Endothelial cell of umbilical vein (primary cell): ENCODE measurements at regions not wholly inside any gene's neighbourhood (a gene's known extent, or its start where the extent isn't known, plus 50 kb on each side); places are given as distances from the start of the nearest gene placed in this dataset.

Experiments
- BruUV-seq: library from RNA; stranded (reverse); fragments of 400-500 nt; replicated peaks from 2 replicates; lab custom pipeline; 2021; lab: Mats Ljungman, UMichigan
- CTCF ChIA-PET: fragments of 300-600, 350-600 bp; sonication (Branson Sonifier 250); formaldehyde crosslinking; loops from one replicate; lab custom pipeline; 2021; ENCODE audit warnings: antibody characterized with exemption, inconsistent platforms; lab: Charles Lee
- POLR2A ChIA-PET: fragments of 300-600, 350-600 bp; sonication (Branson Sonifier 250); formaldehyde crosslinking; loops from one replicate; lab custom pipeline; 2021; ENCODE audit warnings: antibody characterized with exemption, inconsistent platforms; lab: Charles Lee
- DNase-seq: peaks from one replicate; pipeline ENCODE4 v3.0.0-alpha.2; 2011; ENCODE audit warnings: low read depth, low spot score
- FAIRE-seq: peaks from 2 replicates; lab custom pipeline; 2011; peaks lifted over from hg19 to GRCh38; lab: Jason Lieb, UNC
- H2AFZ ChIP-seq: 2 replicates; pipeline ENCODE4 v1.6.0; 2012; ENCODE audit warnings: low read depth, low read length, control low read depth, inconsistent platforms
- H3K27ac ChIP-seq: 2 replicates; pipeline ENCODE4 v1.5.1; 2011; ENCODE audit warnings: low read depth, mild to moderate bottlenecking, control low read depth, low read length, moderate library complexity; ENCODE audit not compliant: insufficient read depth
- H3K27me3 ChIP-seq, 2 experiments: 2 replicates each; pipeline versions ENCODE4 v1.6.0 to v1.6.1; 2011; ENCODE audit warnings: low read length in 2 of 2, mixed read lengths in 1 of 2; ENCODE audit not compliant: control insufficient read depth in 2 of 2, insufficient read depth in 2 of 2
- H3K36me3 ChIP-seq, 2 experiments: 2 replicates in 1 of 2; 3 replicates in 1 of 2; pipeline ENCODE4 v1.5.1; 2011; ENCODE audit warnings: low read length in 2 of 2, mild to moderate bottlenecking in 1 of 2, moderate library complexity in 1 of 2; ENCODE audit not compliant: control insufficient read depth in 2 of 2, insufficient read depth in 2 of 2; ENCODE audit errors: extremely low read depth in 1 of 2
- H3K4me1 ChIP-seq: 3 replicates; pipeline ENCODE4 v1.5.1; 2011; ENCODE audit warnings: mild to moderate bottlenecking, low read length; ENCODE audit not compliant: control insufficient read depth, insufficient read depth; ENCODE audit errors: extremely low read depth
- H3K4me2 ChIP-seq: 2 replicates; pipeline ENCODE4 v1.6.1; 2011; ENCODE audit warnings: low read length, control low read depth, mixed read lengths; ENCODE audit not compliant: insufficient read depth
- H3K4me3 ChIP-seq, 3 experiments: fragments of 200-600 bp in 1 of 3; sonication (generic), shearing (Covaris generic) in 1 of 3; replicated peaks in 1 of 3; 2 replicates each; pipeline ENCODE4 v1.5.1; 2011 to 2016; ENCODE audit warnings: control low read depth in 3 of 3, low read length in 3 of 3, mild to moderate bottlenecking in 2 of 3, inconsistent platforms in 1 of 3, low read depth in 1 of 3, moderate library complexity in 1 of 3; ENCODE audit not compliant: insufficient read depth in 1 of 3
- H3K79me2 ChIP-seq: 2 replicates; pipeline ENCODE4 v1.6.0; 2012; ENCODE audit warnings: low read length, inconsistent platforms; ENCODE audit not compliant: control insufficient read depth, insufficient read depth
- H3K9ac ChIP-seq: replicated peaks from 2 replicates; pipeline ENCODE3; 2011; ENCODE audit warnings: low read length, control low read depth; ENCODE audit not compliant: insufficient read depth; ENCODE audit errors: extremely low read depth
- H3K9me1 ChIP-seq: replicated peaks from 3 replicates; pipeline ENCODE4 v1.6.0; 2011; ENCODE audit warnings: mild to moderate bottlenecking, low read length; ENCODE audit not compliant: control insufficient read depth, insufficient read depth; ENCODE audit errors: extremely low read depth
- H3K9me3 ChIP-seq: replicated peaks from 2 replicates; pipeline ENCODE4 v1.5.1; 2012; ENCODE audit warnings: low read length, inconsistent platforms; ENCODE audit not compliant: control insufficient read depth, insufficient read depth
- H4K20me1 ChIP-seq: replicated peaks from 2 replicates; pipeline ENCODE3; 2011; ENCODE audit warnings: mild to moderate bottlenecking, low read length; ENCODE audit not compliant: control insufficient read depth, insufficient read depth; ENCODE audit errors: extremely low read depth
- CTCF ChIP-seq, 2 donors: IDR thresholded peaks; 1 replicate in 1 of 2; 2 replicates in 1 of 2; pipeline ENCODE4 v1.5.1; 2011; ENCODE audit warnings: low read length in 2 of 2, mild to moderate bottlenecking in 2 of 2, moderate library complexity in 2 of 2, control low read depth in 1 of 2, inconsistent platforms in 1 of 2, low read depth in 1 of 2; ENCODE audit not compliant: insufficient read depth in 1 of 2; ENCODE audit errors: extremely low read depth in 1 of 2
- EZH2 ChIP-seq: IDR thresholded peaks from 2 replicates; pipeline ENCODE4 v1.6.1; 2012; ENCODE audit warnings: borderline replicate concordance, low read depth, mild to moderate bottlenecking, moderate library complexity, low read length, inconsistent platforms; ENCODE audit not compliant: severe bottlenecking
- FOS ChIP-seq: IDR thresholded peaks from 2 replicates; pipeline ENCODE4 v1.6.1; 2011; ENCODE audit warnings: mild to moderate bottlenecking, low read length, moderate library complexity, borderline replicate concordance; ENCODE audit not compliant: insufficient read depth
- GATA2 ChIP-seq: IDR thresholded peaks from 2 replicates; pipeline ENCODE4 v1.7.0; 2011; ENCODE audit warnings: low read depth, mild to moderate bottlenecking, moderate library complexity, mixed read lengths, low read length; ENCODE audit not compliant: insufficient read length, insufficient read depth
- JUN ChIP-seq: IDR thresholded peaks from 2 replicates; pipeline ENCODE4 v1.6.1; 2011; ENCODE audit warnings: borderline replicate concordance, low read depth; ENCODE audit not compliant: insufficient read length, insufficient read depth
- MAX ChIP-seq: IDR thresholded peaks from 2 replicates; pipeline ENCODE4 v1.6.1; 2011; ENCODE audit not compliant: insufficient read depth, insufficient read length
- MYC ChIP-seq: IDR thresholded peaks from one replicate; pipeline ENCODE4 v1.6.1; 2011; ENCODE audit warnings: mild to moderate bottlenecking, low read depth, low read length
- POLR2A ChIP-seq: IDR thresholded peaks from 2 replicates; pipeline ENCODE4 v1.6.1; 2012; ENCODE audit warnings: low read depth, mild to moderate bottlenecking, control low read depth, low read length
- POLR2AphosphoS5 ChIP-seq: IDR thresholded peaks from 2 replicates; pipeline ENCODE4 v1.6.1; 2012; ENCODE audit warnings: low read depth, mild to moderate bottlenecking, control low read depth, low read length, moderate library complexity; ENCODE audit not compliant: insufficient read depth
- dilution Hi-C: fragments of 300-500 bp; cut with MboI; formaldehyde crosslinking; loops from one replicate; pipeline ENCODE4 v1.15.0; 2019; ENCODE audit warnings: low sequenced_read_pairs; ENCODE audit not compliant: extremely low pct_ligation_motif_present
- intact Hi-C: fragments of 100-400 bp; cut with micrococcal nuclease; formaldehyde crosslinking; loops from one replicate; pipeline ENCODE4 v1.10.0; 2022

- TF ChIP-seq JUN, result no peak
- TF ChIP-seq GATA2, result no peak
- TF ChIP-seq FOS, result no peak
- TF ChIP-seq POLR2AphosphoS5, result no peak
- no peak for TF ChIP-seq CTCF (IDR thresholded peaks at IDR 0.05; ENCODE audit: extremely low read depth in 1 of 2, insufficient read depth in 1 of 2, low read depth in 1 of 2, low read length in 2 of 2)
- TF ChIP-seq MYC, result no peak
- no peak for TF ChIP-seq MAX
- TF ChIP-seq POLR2A, result no peak
- no peak for TF ChIP-seq EZH2
- POLR2A ChIA-PET, result no interaction called here
These were observed 362.5 kb downstream of the POM121L12 start for GRCh38 chr7:53397911-53398310.

More at GRCh38 chr7:53397911-53398310, 362.5 kb downstream of the POM121L12 start:
- Histone ChIP-seq H3K27ac (no peak overlapping the region), H3K9me1 (no peaks in the 10 kb centered on the region), H4K20me1 (no peaks in the 10 kb centered on the region), H3K4me1 (no peaks in the 10 kb centered on the region), H3K79me2 (no peaks in the 10 kb centered on the region), H3K9ac (no peak overlapping the region), H3K27me3 (no peaks in the 10 kb centered on the region), H3K36me3 (no peaks in the 10 kb centered on the region), H2AFZ (no peak overlapping the region), H3K9me3 (no peaks in the 10 kb centered on the region), H3K4me2 (no peak overlapping the region), H3K4me3 (no peak overlapping the region)
- intact Hi-C loops, result no loop called here
- BruUV-seq, result no TSS peak
- DNase-seq, result no peak
- dilution Hi-C loops, result no loop called here
- CTCF ChIA-PET, result no interaction called here
- FAIRE-seq, result no peak
